ENCODE measurements at regions not wholly inside any gene's neighbourhood (a gene's known extent, or its start where the extent isn't known, plus 50 kb on each side); places are given as distances from the start of the nearest gene placed in this dataset.

DNA sequence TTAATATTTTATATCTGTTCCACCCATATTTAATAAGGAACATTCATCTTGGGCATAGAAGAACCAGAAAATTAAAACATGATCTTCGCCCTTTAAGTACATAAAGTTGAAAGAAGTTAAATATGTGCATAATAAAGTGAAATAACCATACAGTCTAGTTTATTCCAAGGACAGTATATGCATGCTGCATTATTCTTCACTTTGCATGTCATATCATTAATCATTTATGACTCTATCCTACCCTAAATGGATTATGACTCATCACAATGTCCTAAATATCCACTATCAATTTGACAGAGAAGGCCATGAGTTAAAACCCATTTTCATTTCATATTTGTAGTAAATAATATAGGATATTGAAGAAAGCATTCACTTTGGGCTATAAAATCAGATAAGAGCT, 576.5 kb upstream of the GNPDA2 start:
- no peak for TF ChIP-seq FOXA2 (IDR thresholded peaks at IDR 0.05)
- TF ChIP-seq FOXA1 (IDR thresholded peaks at IDR 0.05) = no peak
- TF ChIP-seq, protein P1, sequence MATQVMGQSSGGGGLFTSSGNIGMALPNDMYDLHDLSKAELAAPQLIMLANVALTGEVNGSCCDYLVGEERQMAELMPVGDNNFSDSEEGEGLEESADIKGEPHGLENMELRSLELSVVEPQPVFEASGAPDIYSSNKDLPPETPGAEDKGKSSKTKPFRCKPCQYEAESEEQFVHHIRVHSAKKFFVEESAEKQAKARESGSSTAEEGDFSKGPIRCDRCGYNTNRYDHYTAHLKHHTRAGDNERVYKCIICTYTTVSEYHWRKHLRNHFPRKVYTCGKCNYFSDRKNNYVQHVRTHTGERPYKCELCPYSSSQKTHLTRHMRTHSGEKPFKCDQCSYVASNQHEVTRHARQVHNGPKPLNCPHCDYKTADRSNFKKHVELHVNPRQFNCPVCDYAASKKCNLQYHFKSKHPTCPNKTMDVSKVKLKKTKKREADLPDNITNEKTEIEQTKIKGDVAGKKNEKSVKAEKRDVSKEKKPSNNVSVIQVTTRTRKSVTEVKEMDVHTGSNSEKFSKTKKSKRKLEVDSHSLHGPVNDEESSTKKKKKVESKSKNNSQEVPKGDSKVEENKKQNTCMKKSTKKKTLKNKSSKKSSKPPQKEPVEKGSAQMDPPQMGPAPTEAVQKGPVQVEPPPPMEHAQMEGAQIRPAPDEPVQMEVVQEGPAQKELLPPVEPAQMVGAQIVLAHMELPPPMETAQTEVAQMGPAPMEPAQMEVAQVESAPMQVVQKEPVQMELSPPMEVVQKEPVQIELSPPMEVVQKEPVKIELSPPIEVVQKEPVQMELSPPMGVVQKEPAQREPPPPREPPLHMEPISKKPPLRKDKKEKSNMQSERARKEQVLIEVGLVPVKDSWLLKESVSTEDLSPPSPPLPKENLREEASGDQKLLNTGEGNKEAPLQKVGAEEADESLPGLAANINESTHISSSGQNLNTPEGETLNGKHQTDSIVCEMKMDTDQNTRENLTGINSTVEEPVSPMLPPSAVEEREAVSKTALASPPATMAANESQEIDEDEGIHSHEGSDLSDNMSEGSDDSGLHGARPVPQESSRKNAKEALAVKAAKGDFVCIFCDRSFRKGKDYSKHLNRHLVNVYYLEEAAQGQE (IDR thresholded peaks at IDR 0.05) = no peak
- TF ChIP-seq HNF4A (conservative IDR thresholded peaks at IDR 0.05) = no peak
- TF ChIP-seq JUND (IDR thresholded peaks at IDR 0.05) = no peak
- no peak for TF ChIP-seq HNF4G (IDR thresholded peaks at IDR 0.05)
- no peaks in the 10 kb centered on the region for H3K9me3 ChIP-seq (ENCODE audit: control insufficient read depth in 4 of 4, low read length in 3 of 4)
- H3K9ac ChIP-seq (ENCODE audit: low read depth in 1 of 2, low read length in 2 of 2) = no peak overlapping the region
- no peak overlapping the region for H3K27ac ChIP-seq (ENCODE audit: low read depth in 1 of 2, low read length in 2 of 2)
- 59% methylated on average over 1 of the region's 1 CpG for WGBS
- no peaks in the 10 kb centered on the region for H3K36me3 ChIP-seq (ENCODE audit: control insufficient read depth in 4 of 4, insufficient read depth in 3 of 4, low read depth in 1 of 4, low read length in 3 of 4)
- H3K4me3 ChIP-seq (ENCODE audit: low read depth in 1 of 3, low read length in 3 of 3) = no peak overlapping the region
- no peak for DNase-seq (ENCODE audit: low spot score)
- no peaks in the 10 kb centered on the region for H3K4me1 ChIP-seq (ENCODE audit: control insufficient read depth in 4 of 4, insufficient read depth in 4 of 4, low read length in 3 of 4)
- no peaks in the 10 kb centered on the region for H3K27me3 ChIP-seq (ENCODE audit: control insufficient read depth in 4 of 4, insufficient read depth in 4 of 4, low read length in 3 of 4)

DNA sequence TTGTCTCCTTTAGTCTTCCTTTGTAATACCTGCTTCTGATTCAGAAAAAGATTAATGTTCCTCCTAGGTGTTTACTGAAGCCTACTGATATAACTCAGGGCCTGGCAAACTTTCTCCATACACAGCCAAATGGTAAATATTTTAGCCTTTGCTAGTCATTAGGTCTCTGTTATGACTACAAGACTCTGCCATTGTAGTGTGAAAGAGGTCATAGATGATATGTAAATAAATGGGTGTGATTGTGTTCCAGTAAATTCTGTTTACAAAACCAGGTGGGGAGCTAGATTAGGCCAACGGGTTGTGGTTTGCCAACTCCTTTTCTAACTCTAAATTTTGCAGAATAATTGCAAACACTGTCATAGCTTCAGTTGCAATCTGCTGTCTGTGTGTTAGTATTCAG, 568.1 kb upstream of the GNPDA2 start:
- H3K4me1 ChIP-seq (ENCODE audit: control insufficient read depth in 4 of 4, insufficient read depth in 4 of 4, low read length in 3 of 4) = no peaks in the 10 kb centered on the region
- no peaks in the 10 kb centered on the region for H3K27me3 ChIP-seq (ENCODE audit: control insufficient read depth in 4 of 4, insufficient read depth in 4 of 4, low read length in 3 of 4)
- no peak overlapping the region for H3K9ac ChIP-seq (ENCODE audit: low read depth in 1 of 2, low read length in 2 of 2)
- DNase-seq (ENCODE audit: low spot score) = no peak
- 6% methylated on average over 1 of the region's 1 CpG for WGBS
- H3K9me3 ChIP-seq (ENCODE audit: control insufficient read depth in 4 of 4, low read length in 3 of 4) = peaks cover 0 to 4% (median under 1%) of the 10 kb centered on the region in 4 donors
- no peak for TF ChIP-seq JUND (IDR thresholded peaks at IDR 0.05)
- TF ChIP-seq EGR1 (IDR thresholded peaks at IDR 0.05; ENCODE audit: low read depth in 2 of 2) = no peak
- no peak for TF ChIP-seq HNF4A (conservative IDR thresholded peaks at IDR 0.05)
- no peak for TF ChIP-seq RAD21 (IDR thresholded peaks at IDR 0.05)
- TF ChIP-seq TAF1 (conservative IDR thresholded peaks at IDR 0.05) = no peak
- no peak for TF ChIP-seq FOXA2 (IDR thresholded peaks at IDR 0.05)
- TF ChIP-seq, protein P2, sequence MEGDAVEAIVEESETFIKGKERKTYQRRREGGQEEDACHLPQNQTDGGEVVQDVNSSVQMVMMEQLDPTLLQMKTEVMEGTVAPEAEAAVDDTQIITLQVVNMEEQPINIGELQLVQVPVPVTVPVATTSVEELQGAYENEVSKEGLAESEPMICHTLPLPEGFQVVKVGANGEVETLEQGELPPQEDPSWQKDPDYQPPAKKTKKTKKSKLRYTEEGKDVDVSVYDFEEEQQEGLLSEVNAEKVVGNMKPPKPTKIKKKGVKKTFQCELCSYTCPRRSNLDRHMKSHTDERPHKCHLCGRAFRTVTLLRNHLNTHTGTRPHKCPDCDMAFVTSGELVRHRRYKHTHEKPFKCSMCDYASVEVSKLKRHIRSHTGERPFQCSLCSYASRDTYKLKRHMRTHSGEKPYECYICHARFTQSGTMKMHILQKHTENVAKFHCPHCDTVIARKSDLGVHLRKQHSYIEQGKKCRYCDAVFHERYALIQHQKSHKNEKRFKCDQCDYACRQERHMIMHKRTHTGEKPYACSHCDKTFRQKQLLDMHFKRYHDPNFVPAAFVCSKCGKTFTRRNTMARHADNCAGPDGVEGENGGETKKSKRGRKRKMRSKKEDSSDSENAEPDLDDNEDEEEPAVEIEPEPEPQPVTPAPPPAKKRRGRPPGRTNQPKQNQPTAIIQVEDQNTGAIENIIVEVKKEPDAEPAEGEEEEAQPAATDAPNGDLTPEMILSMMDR (IDR thresholded peaks at IDR 0.05; ENCODE audit: low read depth, low read length, missing input control) = no peak
- no peak overlapping the region for H3K27ac ChIP-seq (ENCODE audit: low read depth in 1 of 2, low read length in 2 of 2)
- H3K4me3 ChIP-seq (ENCODE audit: low read depth in 1 of 3, low read length in 3 of 3) = no peak overlapping the region
- no peaks in the 10 kb centered on the region for H3K36me3 ChIP-seq (ENCODE audit: control insufficient read depth in 4 of 4, insufficient read depth in 3 of 4, low read depth in 1 of 4, low read length in 3 of 4)

DNA sequence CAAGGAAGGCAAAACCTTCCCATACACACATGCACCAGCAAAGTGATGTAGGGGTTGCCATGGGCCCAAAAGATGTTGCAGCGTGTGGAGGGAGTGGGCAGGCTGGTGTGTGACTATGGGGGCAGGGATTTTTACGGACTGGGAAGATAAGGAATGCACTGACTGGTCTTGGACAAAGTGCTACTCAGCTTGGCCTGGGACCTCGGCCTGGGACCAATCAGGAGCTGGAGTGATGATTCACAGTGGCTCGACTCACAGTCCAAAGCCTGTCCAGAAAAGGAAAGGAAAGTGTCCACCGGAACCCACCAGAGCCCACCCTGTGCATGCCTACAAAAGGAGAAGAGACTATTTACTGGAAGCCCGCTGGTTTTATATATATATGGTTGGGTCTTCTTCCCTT, 567.0 kb upstream of the GNPDA2 start:
- Histone ChIP-seq H3K27ac (ENCODE audit: low read depth in 1 of 2, low read length in 2 of 2) (no peak overlapping the region), H3K9ac (ENCODE audit: low read depth in 1 of 2, low read length in 2 of 2) (no peak overlapping the region), H3K9me3 (ENCODE audit: control insufficient read depth in 4 of 4, low read length in 3 of 4) (peaks cover 0 to 4% (median under 1%) of the 10 kb centered on the region in 4 donors), H3K4me3 (ENCODE audit: low read depth in 1 of 3, low read length in 3 of 3) (no peak overlapping the region), H3K27me3 (ENCODE audit: control insufficient read depth in 4 of 4, insufficient read depth in 4 of 4, low read length in 3 of 4) (no peaks in the 10 kb centered on the region), H3K4me1 (ENCODE audit: control insufficient read depth in 4 of 4, insufficient read depth in 4 of 4, low read length in 3 of 4) (no peaks in the 10 kb centered on the region), H3K36me3 (ENCODE audit: control insufficient read depth in 4 of 4, insufficient read depth in 3 of 4, low read depth in 1 of 4, low read length in 3 of 4) (no peaks in the 10 kb centered on the region)
- 75% methylated on average over 6 of the region's 6 CpGs for WGBS
- DNase-seq (ENCODE audit: low spot score) = no peak
- no peak for TF ChIP-seq YY1 (IDR thresholded peaks at IDR 0.05)
- TF ChIP-seq, protein P3, sequence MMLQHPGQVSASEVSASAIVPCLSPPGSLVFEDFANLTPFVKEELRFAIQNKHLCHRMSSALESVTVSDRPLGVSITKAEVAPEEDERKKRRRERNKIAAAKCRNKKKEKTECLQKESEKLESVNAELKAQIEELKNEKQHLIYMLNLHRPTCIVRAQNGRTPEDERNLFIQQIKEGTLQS (IDR thresholded peaks at IDR 0.05) = no peak
- no peak for TF ChIP-seq JUND (IDR thresholded peaks at IDR 0.05)

Data from liver (tissue), 8 donors.